ENCODE measurements at regions not wholly inside any gene's neighbourhood (a gene's known extent, or its start where the extent isn't known, plus 50 kb on each side); places are given as distances from the start of the nearest gene placed in this dataset.

DNA sequence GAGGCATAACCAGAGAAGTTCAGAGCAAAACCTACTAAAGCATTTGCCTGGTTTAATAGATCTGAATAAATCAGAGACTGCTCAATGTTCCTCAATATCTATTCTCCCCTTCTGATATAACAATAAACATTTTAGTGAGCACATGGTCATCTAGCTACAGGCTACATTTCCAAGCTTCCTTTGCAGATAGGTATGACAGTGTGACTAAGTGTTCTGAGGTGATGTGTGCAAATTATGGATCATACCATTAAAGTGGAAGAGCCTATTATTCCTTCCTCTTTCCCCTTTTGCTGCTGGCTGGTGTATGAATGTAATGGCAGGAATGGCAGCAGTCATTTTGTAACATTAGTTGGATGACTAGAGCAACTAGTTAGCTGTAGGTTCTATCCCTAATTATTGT, 285.8 kb upstream of the RASA1 start:
- no peak for DNase-seq (ENCODE audit: low spot score)
- TF ChIP-seq EZH2phosphoT487 (IDR thresholded peaks at IDR 0.05): no peak
- TF ChIP-seq, protein P1, sequence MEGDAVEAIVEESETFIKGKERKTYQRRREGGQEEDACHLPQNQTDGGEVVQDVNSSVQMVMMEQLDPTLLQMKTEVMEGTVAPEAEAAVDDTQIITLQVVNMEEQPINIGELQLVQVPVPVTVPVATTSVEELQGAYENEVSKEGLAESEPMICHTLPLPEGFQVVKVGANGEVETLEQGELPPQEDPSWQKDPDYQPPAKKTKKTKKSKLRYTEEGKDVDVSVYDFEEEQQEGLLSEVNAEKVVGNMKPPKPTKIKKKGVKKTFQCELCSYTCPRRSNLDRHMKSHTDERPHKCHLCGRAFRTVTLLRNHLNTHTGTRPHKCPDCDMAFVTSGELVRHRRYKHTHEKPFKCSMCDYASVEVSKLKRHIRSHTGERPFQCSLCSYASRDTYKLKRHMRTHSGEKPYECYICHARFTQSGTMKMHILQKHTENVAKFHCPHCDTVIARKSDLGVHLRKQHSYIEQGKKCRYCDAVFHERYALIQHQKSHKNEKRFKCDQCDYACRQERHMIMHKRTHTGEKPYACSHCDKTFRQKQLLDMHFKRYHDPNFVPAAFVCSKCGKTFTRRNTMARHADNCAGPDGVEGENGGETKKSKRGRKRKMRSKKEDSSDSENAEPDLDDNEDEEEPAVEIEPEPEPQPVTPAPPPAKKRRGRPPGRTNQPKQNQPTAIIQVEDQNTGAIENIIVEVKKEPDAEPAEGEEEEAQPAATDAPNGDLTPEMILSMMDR (IDR thresholded peaks at IDR 0.05): no peak
- no peak for TF ChIP-seq EZH2 (IDR thresholded peaks at IDR 0.05)
- Histone ChIP-seq H3K27me3 (no peaks in the 10 kb centered on the region), H3K36me3 (no peaks in the 10 kb centered on the region), H3K79me2 (ENCODE audit: low read depth) (no peaks in the 10 kb centered on the region), H3K4me1 (no peaks in the 10 kb centered on the region), H2AFZ (replicated peaks) (no peak overlapping the region), H3K4me3 (no peak overlapping the region), H3K4me2 (no peak overlapping the region), H3K9ac (no peak overlapping the region), H3K9me3 (ENCODE audit: low read depth) (no peaks in the 10 kb centered on the region), H3K27ac (no peak overlapping the region), H3F3A (ENCODE audit: low read depth) (no peaks in the 10 kb centered on the region), H4K20me1 (ENCODE audit: low read depth) (no peaks in the 10 kb centered on the region)
- H3K4me1 Mint-ChIP-seq: peaks cover 3% of the 10 kb centered on the region
- H3K36me3 Mint-ChIP-seq: no peaks in the 10 kb centered on the region
- H3K27me3 Mint-ChIP-seq (ENCODE audit: insufficient read depth, low read depth): peaks cover 4% of the 10 kb centered on the region
- H3K27ac Mint-ChIP-seq: no peak overlapping the region
- no peak overlapping the region for H3K4me3 Mint-ChIP-seq
- H3K9me3 Mint-ChIP-seq: no peaks in the 10 kb centered on the region

DNA sequence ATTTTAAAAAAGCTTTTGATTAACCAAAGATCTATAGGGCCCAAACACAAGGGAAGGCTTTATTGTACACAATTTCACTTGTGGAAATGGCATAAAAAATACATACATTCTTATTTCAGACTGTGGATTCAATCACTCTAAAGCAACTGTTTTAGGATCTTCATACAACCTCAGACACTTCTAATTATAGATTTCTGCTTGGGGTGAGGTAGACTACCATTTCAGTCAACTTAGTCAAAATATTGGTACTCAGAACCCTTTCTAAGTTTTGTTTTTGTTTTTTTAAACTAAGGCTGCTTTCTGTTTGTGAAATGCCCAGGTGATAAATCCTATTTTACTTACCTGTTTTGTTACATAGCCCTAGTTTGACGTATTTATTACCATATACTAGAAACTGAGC, 284.5 kb upstream of the RASA1 start:
- no peak overlapping the region for H3K27ac Mint-ChIP-seq
- H3K9ac ChIP-seq: no peak overlapping the region
- H3K36me3 Mint-ChIP-seq: no peaks in the 10 kb centered on the region
- no peaks in the 10 kb centered on the region for H3K79me2 ChIP-seq (ENCODE audit: low read depth)
- H3K27me3 Mint-ChIP-seq (ENCODE audit: insufficient read depth, low read depth): peaks cover 4% of the 10 kb centered on the region
- H3K4me3 ChIP-seq: no peak overlapping the region
- no peaks in the 10 kb centered on the region for H3K27me3 ChIP-seq
- no peak overlapping the region for H3K4me3 Mint-ChIP-seq
- H4K20me1 ChIP-seq (ENCODE audit: low read depth): no peaks in the 10 kb centered on the region
- H3K36me3 ChIP-seq: no peaks in the 10 kb centered on the region
- peaks cover 3% of the 10 kb centered on the region for H3K4me1 Mint-ChIP-seq
- TF ChIP-seq EZH2phosphoT487 (IDR thresholded peaks at IDR 0.05) (no peak), EZH2 (IDR thresholded peaks at IDR 0.05) (no peak)
- TF ChIP-seq, protein P1 (IDR thresholded peaks at IDR 0.05): no peak
- H3K27ac ChIP-seq: no peak overlapping the region
- no peaks in the 10 kb centered on the region for H3F3A ChIP-seq (ENCODE audit: low read depth)
- no peak for DNase-seq (ENCODE audit: low spot score)
- H3K4me1 ChIP-seq: no peaks in the 10 kb centered on the region
- no peak overlapping the region for H3K4me2 ChIP-seq
- H3K9me3 ChIP-seq (ENCODE audit: low read depth): no peaks in the 10 kb centered on the region
- H3K9me3 Mint-ChIP-seq: no peaks in the 10 kb centered on the region
- no peak overlapping the region for H2AFZ ChIP-seq (replicated peaks)

DNA sequence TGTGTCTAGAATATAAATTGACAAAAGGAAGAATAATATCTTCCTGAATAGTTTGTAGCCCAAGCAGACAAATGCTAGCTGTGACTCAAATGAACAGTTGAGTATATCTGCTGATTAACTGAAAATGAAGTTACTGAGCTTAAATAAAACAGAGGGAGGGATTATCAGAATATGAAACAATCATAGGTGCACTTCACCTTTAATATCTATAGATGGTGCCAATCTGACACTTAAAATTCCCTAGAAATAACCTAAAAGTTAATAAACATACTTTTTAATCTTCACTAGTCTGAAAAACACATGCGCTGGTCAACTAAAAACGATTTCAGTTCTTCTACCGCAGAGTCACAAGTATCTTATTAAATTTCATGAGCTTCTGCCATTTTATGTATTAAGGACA, 280.8 kb upstream of the RASA1 start:
- Mint-ChIP-seq H3K9me3 (no peaks in the 10 kb centered on the region), H3K27me3 (ENCODE audit: insufficient read depth, low read depth) (peaks cover 4% of the 10 kb centered on the region), H3K36me3 (no peaks in the 10 kb centered on the region), H3K27ac (no peak overlapping the region), H3K4me1 (no peaks in the 10 kb centered on the region), H3K4me3 (no peak overlapping the region)
- H3K9ac ChIP-seq: no peak overlapping the region
- H3K4me2 ChIP-seq: no peak overlapping the region
- no peaks in the 10 kb centered on the region for H3K36me3 ChIP-seq
- no peak overlapping the region for H3K4me3 ChIP-seq
- H3F3A ChIP-seq (ENCODE audit: low read depth): no peaks in the 10 kb centered on the region
- H2AFZ ChIP-seq (replicated peaks): no peak overlapping the region
- no peaks in the 10 kb centered on the region for H3K9me3 ChIP-seq (ENCODE audit: low read depth)
- H3K27me3 ChIP-seq: no peaks in the 10 kb centered on the region
- no peaks in the 10 kb centered on the region for H4K20me1 ChIP-seq (ENCODE audit: low read depth)
- no peak overlapping the region for H3K27ac ChIP-seq
- H3K4me1 ChIP-seq: no peaks in the 10 kb centered on the region
- TF ChIP-seq EZH2 (IDR thresholded peaks at IDR 0.05): no peak
- no peak for TF ChIP-seq EZH2phosphoT487 (IDR thresholded peaks at IDR 0.05)
- TF ChIP-seq, protein P1 (IDR thresholded peaks at IDR 0.05): no peak
- H3K79me2 ChIP-seq (ENCODE audit: low read depth): no peaks in the 10 kb centered on the region
- DNase-seq (ENCODE audit: low spot score): no peak

DNA sequence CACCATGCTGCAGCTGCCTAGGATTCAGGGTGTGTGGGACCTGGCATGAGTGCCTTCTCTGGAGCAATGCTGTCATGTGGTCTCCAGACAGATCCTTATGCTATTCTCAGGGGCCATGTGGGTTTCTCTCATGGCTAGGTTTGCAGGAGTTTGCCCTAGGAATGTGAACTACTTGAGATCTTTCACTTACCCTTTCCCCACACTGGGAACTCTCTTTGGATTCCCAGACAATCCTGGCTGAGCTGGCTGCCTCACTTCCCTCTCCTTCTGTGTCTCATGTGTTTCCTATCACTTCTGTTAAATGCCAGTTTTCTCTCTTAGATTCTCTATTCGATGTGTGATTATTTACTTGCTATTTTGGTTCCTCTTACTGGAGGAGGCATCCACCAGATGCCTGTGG, 270.2 kb upstream of the RASA1 start:
- TF ChIP-seq EZH2 (IDR thresholded peaks at IDR 0.05): no peak
- TF ChIP-seq EZH2phosphoT487 (IDR thresholded peaks at IDR 0.05): no peak
- TF ChIP-seq, protein P1 (IDR thresholded peaks at IDR 0.05): no peak
- Histone ChIP-seq H3K36me3 (no peaks in the 10 kb centered on the region), H2AFZ (replicated peaks) (no peak overlapping the region), H3K9ac (no peak overlapping the region), H3K4me1 (no peaks in the 10 kb centered on the region), H3K4me2 (no peak overlapping the region), H3K4me3 (no peak overlapping the region), H4K20me1 (ENCODE audit: low read depth) (no peaks in the 10 kb centered on the region), H3K27ac (no peak overlapping the region), H3F3A (ENCODE audit: low read depth) (no peaks in the 10 kb centered on the region), H3K9me3 (ENCODE audit: low read depth) (no peaks in the 10 kb centered on the region), H3K27me3 (no peaks in the 10 kb centered on the region), H3K79me2 (ENCODE audit: low read depth) (no peaks in the 10 kb centered on the region)
- H3K9me3 Mint-ChIP-seq: peaks cover 3% of the 10 kb centered on the region
- no peak overlapping the region for H3K27ac Mint-ChIP-seq
- H3K36me3 Mint-ChIP-seq: no peaks in the 10 kb centered on the region
- no peak for DNase-seq (ENCODE audit: low spot score)
- H3K27me3 Mint-ChIP-seq (ENCODE audit: insufficient read depth, low read depth): peaks cover 4% of the 10 kb centered on the region
- no peak overlapping the region for H3K4me3 Mint-ChIP-seq
- no peaks in the 10 kb centered on the region for H3K4me1 Mint-ChIP-seq
